ENCODE measurements at regions not wholly inside any gene's neighbourhood (a gene's known extent, or its start where the extent isn't known, plus 50 kb on each side); places are given as distances from the start of the nearest gene placed in this dataset.

GRCh38 chr1:22256213-22256512, 113.3 kb upstream of the WNT4 start:
- no peak for TF ChIP-seq CTCF (IDR thresholded peaks at IDR 0.05; ENCODE audit: low read length)
- no peak for TF ChIP-seq EZH2phosphoT487 (IDR thresholded peaks at IDR 0.05; ENCODE audit: low read length)

Measured in MM.1S (cell line).